ENCODE measurements at regions not wholly inside any gene's neighbourhood (a gene's known extent, or its start where the extent isn't known, plus 50 kb on each side); places are given as distances from the start of the nearest gene placed in this dataset.

DNA sequence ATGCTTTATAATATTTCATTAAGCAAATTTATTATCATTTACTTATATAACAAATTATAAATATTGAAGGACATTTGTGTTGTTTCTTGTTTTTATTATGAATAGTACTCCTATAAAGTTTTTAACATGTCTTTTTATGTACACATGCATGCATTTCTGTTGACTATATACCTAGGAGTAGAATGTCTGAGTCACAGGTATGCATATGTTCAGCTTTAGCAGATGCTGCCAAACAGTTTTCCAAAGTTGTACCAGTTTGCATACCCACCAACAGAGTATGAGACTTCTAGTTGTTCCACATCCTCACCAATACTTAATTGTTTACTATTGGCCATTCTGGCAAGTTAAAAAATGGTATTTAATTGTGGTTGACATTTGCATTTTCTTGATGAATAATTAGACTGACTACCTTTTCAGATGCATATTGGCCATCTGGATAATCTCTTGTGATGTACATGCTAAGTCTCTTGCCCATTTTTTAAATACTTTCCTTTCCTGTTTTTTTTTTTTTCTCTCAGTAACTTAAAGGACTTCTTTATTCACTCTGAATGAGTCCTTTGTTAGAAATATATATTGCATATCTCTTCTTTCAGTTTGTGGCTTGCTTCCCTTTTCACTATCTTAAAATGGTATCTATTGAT lies 132.2 kb upstream of the TRIM2 start:
- TF ChIP-seq, protein P1, sequence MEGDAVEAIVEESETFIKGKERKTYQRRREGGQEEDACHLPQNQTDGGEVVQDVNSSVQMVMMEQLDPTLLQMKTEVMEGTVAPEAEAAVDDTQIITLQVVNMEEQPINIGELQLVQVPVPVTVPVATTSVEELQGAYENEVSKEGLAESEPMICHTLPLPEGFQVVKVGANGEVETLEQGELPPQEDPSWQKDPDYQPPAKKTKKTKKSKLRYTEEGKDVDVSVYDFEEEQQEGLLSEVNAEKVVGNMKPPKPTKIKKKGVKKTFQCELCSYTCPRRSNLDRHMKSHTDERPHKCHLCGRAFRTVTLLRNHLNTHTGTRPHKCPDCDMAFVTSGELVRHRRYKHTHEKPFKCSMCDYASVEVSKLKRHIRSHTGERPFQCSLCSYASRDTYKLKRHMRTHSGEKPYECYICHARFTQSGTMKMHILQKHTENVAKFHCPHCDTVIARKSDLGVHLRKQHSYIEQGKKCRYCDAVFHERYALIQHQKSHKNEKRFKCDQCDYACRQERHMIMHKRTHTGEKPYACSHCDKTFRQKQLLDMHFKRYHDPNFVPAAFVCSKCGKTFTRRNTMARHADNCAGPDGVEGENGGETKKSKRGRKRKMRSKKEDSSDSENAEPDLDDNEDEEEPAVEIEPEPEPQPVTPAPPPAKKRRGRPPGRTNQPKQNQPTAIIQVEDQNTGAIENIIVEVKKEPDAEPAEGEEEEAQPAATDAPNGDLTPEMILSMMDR (IDR thresholded peaks at IDR 0.05) = no peak
- no peak for TF ChIP-seq EP300 (IDR thresholded peaks at IDR 0.05)
